Stimulated activated naive CD8-positive, alpha-beta T cell treated with anti-CD3 and anti-CD28 coated beads, Interleukin-15, Interleukin-2, amounts not matched to agents 100 ng/mL and 50 ng/mL, for 24 hours (primary cell): ENCODE measurements at regions not wholly inside any gene's neighbourhood (a gene's known extent, or its start where the extent isn't known, plus 50 kb on each side); places are given as distances from the start of the nearest gene placed in this dataset.

Experiments used
- H3K27ac Mint-ChIP-seq: one replicate; pipeline ENCODE4 v1.8.0; 2021; ENCODE audit warnings: mild to moderate bottlenecking, mixed read lengths
- H3K27me3 Mint-ChIP-seq: one replicate; pipeline ENCODE4 v1.8.0; 2021; ENCODE audit warnings: mixed read lengths
- H3K36me3 Mint-ChIP-seq: one replicate; pipeline ENCODE4 v1.8.0; 2021; ENCODE audit warnings: low read depth, mixed read lengths
- H3K4me1 Mint-ChIP-seq: one replicate; pipeline ENCODE4 v1.8.0; 2021; ENCODE audit warnings: low read depth, mixed read lengths
- H3K4me3 Mint-ChIP-seq: one replicate; pipeline ENCODE4 v1.8.0; 2021; ENCODE audit warnings: mild to moderate bottlenecking, mixed read lengths
- H3K9me3 Mint-ChIP-seq: one replicate; pipeline ENCODE4 v1.8.0; 2021; ENCODE audit warnings: mixed read lengths

GRCh38 chr11:70025308-70025707 is 52.8 kb upstream of the ANO1 start:
- no peaks in the 10 kb centered on the region for H3K36me3 Mint-ChIP-seq
- no peak overlapping the region for H3K4me3 Mint-ChIP-seq
- peaks cover 4% of the 10 kb centered on the region for H3K9me3 Mint-ChIP-seq
- no peaks in the 10 kb centered on the region for H3K27me3 Mint-ChIP-seq
- no peak overlapping the region for H3K27ac Mint-ChIP-seq
- H3K4me1 Mint-ChIP-seq, result no peaks in the 10 kb centered on the region

- H3K4me3 Mint-ChIP-seq, result no peak overlapping the region
- H3K9me3 Mint-ChIP-seq, result peaks cover 4% of the 10 kb centered on the region
- no peaks in the 10 kb centered on the region for H3K27me3 Mint-ChIP-seq
- H3K27ac Mint-ChIP-seq, result no peak overlapping the region
- no peaks in the 10 kb centered on the region for H3K36me3 Mint-ChIP-seq
- no peaks in the 10 kb centered on the region for H3K4me1 Mint-ChIP-seq
Observed at GRCh38 chr11:70026012-70026411, 52.1 kb upstream of the ANO1 start.

GRCh38 chr11:70026726-70027125 is 51.4 kb upstream of the ANO1 start:
- no peak overlapping the region for H3K27ac Mint-ChIP-seq
- H3K9me3 Mint-ChIP-seq, result peaks cover 4% of the 10 kb centered on the region
- no peak overlapping the region for H3K4me3 Mint-ChIP-seq
- no peaks in the 10 kb centered on the region for H3K36me3 Mint-ChIP-seq
- no peaks in the 10 kb centered on the region for H3K27me3 Mint-ChIP-seq
- no peaks in the 10 kb centered on the region for H3K4me1 Mint-ChIP-seq

GRCh38 chr11:70027451-70027850 is 50.7 kb upstream of the ANO1 start:
- no peaks in the 10 kb centered on the region for H3K27me3 Mint-ChIP-seq

GRCh38 chr11:70028147-70028855 is 49.8 kb upstream of the ANO1 start:
- H3K27me3 Mint-ChIP-seq, result no peaks in the 10 kb centered on the region
- peaks cover 3% of the 10 kb centered on the region for H3K9me3 Mint-ChIP-seq
- no peaks in the 10 kb centered on the region for H3K36me3 Mint-ChIP-seq
- no peak overlapping the region for H3K27ac Mint-ChIP-seq
- no peaks in the 10 kb centered on the region for H3K4me1 Mint-ChIP-seq
- no peak overlapping the region for H3K4me3 Mint-ChIP-seq

More at GRCh38 chr11:70027451-70027850, 50.7 kb upstream of the ANO1 start:
- H3K36me3 Mint-ChIP-seq, result no peaks in the 10 kb centered on the region
- H3K9me3 Mint-ChIP-seq, result peaks cover 4% of the 10 kb centered on the region
- no peaks in the 10 kb centered on the region for H3K4me1 Mint-ChIP-seq
- no peak overlapping the region for H3K4me3 Mint-ChIP-seq
- H3K27ac Mint-ChIP-seq, result no peak overlapping the region
